PC-3 (cell line): ENCODE measurements at regions not wholly inside any gene's neighbourhood (a gene's known extent, or its start where the extent isn't known, plus 50 kb on each side); places are given as distances from the start of the nearest gene placed in this dataset.

Experiments
- CTCF ChIP-seq: fragments of 300-600 bp; sonication (generic); conservative IDR thresholded peaks from 2 replicates; pipeline ENCODE4 v1.5.1; 2017; ENCODE audit warnings: antibody characterized with exemption, low read depth, mild to moderate bottlenecking, low read length
- EZH2 ChIP-seq: fragments of 300-600 bp; sonication (generic); IDR thresholded peaks from one replicate; pipeline ENCODE4 v1.6.1; 2017; ENCODE audit warnings: antibody characterized with exemption, mild to moderate bottlenecking, low read length; ENCODE audit not compliant: unreplicated experiment

- TF ChIP-seq CTCF (peak; percentile 58), EZH2 (no peak)
These were observed 534.4 kb downstream of the ZNF385D start for GRCh38 chr3:21216598-21216997.
